GM21423 (cell line): ENCODE measurements at regions not wholly inside any gene's neighbourhood (a gene's known extent, or its start where the extent isn't known, plus 50 kb on each side); places are given as distances from the start of the nearest gene placed in this dataset.
"Not testable (repeated sequence)": the region's sequence is repeated elsewhere in the genome, so short reads cannot be mapped to it uniquely, and the experiment has no call there.

Source experiments
- ATAC-seq: cut with Tn5 transposase; IDR thresholded peaks from one replicate; pipeline ENCODE4 v1.9.1; 2021; ENCODE audit warnings: mild to moderate bottlenecking, moderate library complexity; ENCODE audit not compliant: unreplicated experiment

DNA sequence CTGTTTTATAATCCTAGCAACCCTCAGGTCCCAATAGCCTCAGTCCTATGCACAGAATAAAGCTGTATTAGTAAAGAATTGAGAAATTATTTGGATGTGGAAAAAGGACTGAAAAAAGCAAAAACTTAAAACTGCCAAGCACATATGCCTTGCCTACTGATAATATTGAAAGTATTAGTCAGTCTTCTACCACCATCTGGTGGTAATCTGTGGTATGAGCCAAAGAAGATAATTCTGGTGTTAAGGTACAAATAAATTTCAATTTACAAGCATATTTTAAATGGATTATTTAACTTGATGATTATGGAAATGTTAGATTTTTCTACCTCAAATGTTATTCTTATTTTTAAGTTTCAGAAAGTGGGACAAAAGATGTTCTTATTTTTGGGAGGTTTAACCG lies 460.3 kb upstream of the KLHL1 start:
- peak; percentile 83 for ATAC-seq

DNA sequence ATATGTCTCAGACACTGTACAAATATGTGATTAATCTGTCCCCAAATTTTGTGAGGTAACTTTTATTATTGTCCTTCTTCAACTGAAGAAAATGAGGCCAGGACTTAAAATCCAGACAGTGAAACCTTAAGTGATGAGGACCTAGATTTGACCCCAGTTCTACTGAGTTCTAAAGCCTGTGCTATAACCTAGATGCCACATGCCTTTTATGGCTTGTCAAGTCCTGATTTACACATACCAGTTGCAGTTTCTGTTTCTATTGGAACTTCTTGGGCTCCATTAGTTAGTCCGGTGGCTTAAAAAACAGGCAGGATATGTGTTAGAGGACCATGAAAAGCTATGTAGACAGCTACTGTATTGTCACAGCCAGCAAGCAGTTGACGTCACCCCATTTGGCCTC lies 436.5 kb upstream of the KLHL1 start:
- ATAC-seq = no peak

GRCh38 chr13:70541451-70541850 lies 433.2 kb upstream of the KLHL1 start:
- ATAC-seq = no peak

DNA sequence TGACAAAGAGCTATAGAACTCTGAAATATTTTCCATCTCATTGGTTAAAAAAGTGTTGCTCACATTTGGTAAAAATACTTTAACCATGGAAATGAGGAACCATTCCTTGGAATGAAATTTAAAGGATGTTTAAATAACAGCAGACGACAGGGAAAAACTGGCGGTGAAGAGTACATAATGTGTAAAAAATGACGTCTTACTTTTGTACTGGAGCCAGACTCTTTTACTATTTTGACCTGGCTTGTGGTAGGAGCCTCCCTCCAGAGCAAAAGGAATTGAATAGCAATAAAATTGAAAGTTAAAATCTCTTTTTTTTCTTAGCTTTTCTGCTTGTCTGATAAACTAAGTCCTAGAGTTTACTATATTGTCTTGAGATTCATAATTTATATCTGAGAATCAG lies 426.2 kb upstream of the KLHL1 start:
- ATAC-seq = no peak

DNA sequence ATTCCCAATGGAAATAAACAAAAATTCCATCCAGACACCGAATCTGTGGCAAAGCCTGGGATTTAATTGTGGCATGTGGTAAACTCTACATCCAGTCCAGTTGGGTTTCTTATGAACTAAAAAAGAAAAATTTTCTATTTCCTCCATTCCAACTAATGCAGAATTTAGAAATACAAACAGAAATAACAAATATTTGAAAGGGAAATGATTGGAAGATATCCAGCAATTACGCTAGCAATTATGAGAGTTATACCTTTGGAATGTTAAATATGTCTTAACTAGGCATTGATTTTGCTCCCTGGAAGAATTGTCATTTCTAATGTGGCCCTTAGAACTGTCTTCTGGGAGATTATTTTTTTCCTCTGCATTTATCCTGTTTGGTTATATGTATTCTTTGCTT lies 421.4 kb upstream of the KLHL1 start:
- no peak for ATAC-seq

GRCh38 chr13:70527599-70527998 lies 419.3 kb upstream of the KLHL1 start:
- ATAC-seq = no peak

DNA sequence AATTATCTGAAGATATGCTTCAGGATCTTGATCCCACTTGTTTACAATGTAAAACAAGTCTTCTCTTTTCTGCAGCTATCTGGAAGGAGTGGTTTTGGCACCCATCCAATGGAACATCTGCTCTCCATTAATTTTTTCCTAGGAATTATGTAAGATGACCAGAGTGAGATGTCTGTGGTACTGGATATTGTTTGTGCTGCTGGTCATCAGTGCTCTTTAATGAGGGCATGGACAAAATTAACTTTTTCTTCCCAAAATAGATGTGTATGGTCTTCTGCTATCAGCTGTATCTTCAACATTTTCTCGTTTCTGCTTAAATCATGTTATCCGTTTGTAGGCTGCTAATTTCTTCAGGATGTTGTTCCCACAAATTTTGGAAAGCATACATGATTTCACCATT lies 415.4 kb upstream of the KLHL1 start:
- ATAC-seq = no peak

- no peak for ATAC-seq
Observed at GRCh38 chr13:70520275-70521036, 412.2 kb upstream of the KLHL1 start.

- no peak for ATAC-seq
Observed at GRCh38 chr13:70518081-70518480, 409.8 kb upstream of the KLHL1 start.

DNA sequence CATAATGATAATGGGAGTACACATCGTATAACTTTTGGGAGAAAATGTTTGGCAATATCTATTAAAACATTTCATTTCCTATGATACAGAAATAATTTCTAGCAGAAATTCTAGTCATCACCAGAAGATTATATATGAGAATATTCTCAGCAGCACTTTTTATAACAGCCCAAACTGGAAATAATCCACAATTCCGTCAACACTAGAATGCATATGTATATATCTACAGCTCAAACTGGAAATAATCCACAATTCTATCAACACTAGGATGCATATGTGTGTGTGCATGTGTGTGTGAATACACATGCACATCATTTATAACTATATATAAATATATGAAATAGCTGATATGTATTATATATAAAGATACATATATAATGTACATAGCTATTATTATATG lies 408.0 kb upstream of the KLHL1 start:
- no peak for ATAC-seq

GRCh38 chr13:70511861-70512417 lies 403.7 kb upstream of the KLHL1 start:
- not testable (repeated sequence) for ATAC-seq

DNA sequence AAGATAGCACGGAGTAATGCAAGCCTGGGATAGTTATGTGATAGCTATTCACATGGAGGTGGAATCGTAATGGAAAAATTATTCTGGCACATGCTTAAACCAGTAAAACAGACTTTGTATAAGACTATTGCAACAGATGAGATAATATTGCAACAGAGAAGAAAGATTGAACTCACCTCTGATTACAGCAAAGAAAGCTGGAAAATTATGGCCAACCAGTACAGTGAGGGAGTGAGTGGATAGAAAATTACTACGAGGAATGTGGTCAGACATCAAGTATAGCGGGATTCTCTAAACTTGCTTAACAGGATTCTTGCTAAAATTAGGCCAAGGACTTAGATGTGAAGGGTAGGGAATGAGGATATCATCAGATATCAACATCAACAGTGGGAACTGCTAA lies 397.6 kb upstream of the KLHL1 start:
- ATAC-seq = no peak

DNA sequence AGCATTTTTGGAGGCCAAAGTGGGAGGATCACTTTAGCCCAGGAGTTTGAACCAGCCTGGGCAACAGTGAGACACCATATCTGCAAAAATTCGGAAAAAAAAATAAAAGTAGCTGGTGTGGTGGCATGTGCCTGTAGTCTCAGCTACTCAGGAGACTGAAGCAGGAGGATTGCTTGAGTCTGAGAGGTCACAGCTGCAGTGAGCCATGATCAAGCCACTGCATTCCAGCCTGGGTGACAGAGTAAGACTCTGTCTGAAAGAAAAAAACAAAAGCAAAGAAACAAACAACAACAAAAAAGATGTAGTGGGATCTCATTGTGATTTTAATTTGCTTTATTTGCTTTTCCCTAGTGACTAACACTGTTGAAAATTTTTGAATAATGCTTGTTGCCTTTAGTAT lies 394.7 kb upstream of the KLHL1 start:
- ATAC-seq = no peak

DNA sequence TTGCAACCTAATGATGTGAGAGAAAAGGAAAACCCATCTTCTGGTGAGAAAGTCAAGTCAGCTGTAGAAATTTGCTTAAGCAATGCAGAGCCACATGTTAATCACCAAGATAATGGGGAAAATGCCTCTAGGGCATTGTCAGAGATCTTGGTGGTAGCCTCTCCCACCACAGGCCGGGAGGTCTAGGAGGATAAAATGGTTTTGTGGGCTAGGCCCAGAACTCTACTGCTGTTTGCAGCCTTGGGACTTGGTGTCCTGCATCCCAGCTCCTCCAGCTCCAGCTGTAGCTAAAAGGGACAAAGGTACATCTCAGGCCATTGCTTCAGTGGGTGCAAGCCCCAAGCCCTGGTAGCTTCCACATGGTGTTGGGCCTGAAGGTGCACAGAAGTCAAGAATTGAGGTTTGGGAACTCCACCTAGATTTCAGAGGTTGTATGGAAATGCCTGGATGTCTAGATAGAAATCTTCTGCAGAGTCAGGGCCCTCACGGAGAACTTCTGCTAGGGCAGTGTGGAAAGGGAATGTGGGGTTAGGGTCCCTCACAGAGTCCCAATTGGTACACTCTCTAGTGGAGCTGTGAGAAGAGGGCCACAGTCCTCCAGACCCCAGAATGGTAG lies 382.2 kb upstream of the KLHL1 start:
- ATAC-seq = no peak

GRCh38 chr13:70484931-70485330 lies 376.7 kb upstream of the KLHL1 start:
- ATAC-seq = no peak

GRCh38 chr13:70483599-70484276 lies 375.5 kb upstream of the KLHL1 start:
- ATAC-seq = no peak

- ATAC-seq = no peak
Observed at GRCh38 chr13:70473907-70474306, 365.7 kb upstream of the KLHL1 start.

- ATAC-seq = no peak
Observed at GRCh38 chr13:70469077-70469476, 360.8 kb upstream of the KLHL1 start.

DNA sequence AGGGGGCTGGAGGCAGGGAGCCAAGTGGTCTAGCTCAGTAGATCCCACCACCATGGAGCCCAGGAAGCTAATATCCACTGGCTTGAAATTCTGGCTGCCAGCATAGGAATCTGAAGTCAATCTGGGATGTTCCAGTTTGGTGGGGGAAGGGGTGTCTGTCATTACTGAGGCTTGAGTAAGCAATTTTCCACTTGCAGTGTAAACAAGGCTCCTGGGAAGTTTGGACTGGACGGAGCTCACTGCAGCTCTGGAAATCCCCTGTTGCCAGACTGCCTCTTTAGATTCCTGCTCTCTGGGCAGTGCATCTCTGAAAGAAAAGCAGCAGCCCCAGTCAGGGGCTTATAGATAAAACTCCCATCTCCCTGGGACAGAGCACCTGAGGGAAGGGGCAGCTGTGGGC lies 349.2 kb upstream of the KLHL1 start:
- ATAC-seq = no peak

- ATAC-seq = no peak
Observed at GRCh38 chr13:70448820-70449219, 340.6 kb upstream of the KLHL1 start.

DNA sequence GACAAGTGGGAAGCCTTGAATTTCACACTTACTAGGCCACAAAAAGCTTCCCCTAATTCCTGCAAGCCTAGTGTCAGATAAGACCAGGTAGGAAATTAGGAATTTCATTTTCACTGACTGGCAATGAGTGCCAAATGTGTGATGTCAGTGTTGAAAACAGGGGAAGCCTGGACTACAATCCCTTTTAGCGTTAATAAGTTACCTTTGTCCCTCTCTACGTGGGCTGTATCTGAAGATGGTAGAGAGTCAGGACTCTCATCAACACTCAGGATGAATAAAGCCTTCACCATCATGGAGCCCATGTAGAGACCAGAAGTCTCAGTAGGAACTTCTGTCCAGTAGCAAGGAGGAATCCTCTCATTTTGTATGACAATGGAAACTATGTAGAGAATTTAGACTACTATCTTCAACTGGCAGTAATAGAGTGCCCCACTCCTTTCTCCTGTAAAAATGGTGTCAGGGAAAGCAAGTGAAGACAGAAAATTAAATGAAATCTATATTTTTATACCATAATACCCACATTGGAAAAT lies 324.1 kb upstream of the KLHL1 start:
- ATAC-seq = no peak

DNA sequence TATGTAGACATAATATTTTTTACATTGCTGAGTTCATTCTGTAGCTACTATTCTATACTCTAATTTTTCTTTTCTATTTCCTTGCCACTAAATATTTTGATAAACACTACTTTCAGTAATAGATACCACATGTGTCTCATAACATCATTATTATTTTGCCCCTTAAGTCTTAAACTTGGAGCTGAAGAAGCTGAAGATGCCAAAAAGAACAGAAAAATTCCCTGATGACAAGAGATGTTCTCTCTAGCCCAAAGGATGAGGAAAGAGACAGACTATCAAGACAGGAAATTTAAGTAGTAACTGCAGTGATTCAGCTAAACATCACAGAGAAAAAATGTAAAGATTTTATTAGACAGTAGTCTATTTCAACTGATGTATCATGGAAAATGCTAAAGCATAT lies 322.0 kb upstream of the KLHL1 start:
- ATAC-seq = no peak
